Smooth muscle cell (in vitro differentiated cells): ENCODE measurements at regions not wholly inside any gene's neighbourhood (a gene's known extent, or its start where the extent isn't known, plus 50 kb on each side); places are given as distances from the start of the nearest gene placed in this dataset.
A peak's percentile ranks its signal among the peaks of the same experiment; 100 is the strongest.

Source experiments
- DNase-seq: peaks from one replicate; lab custom pipeline; 2025; ENCODE audit not compliant: unreplicated experiment; lab: John Stamatoyannopoulos, UW
- H2AFZ ChIP-seq: fragments of 200-600 bp; sonication (generic); 2 replicates; pipeline ENCODE4 v1.6.0; 2016; ENCODE audit warnings: antibody characterized with exemption, low read depth, mild to moderate bottlenecking
- H3F3A ChIP-seq: fragments of 200-600 bp; sonication (generic); 2 replicates; pipeline ENCODE4 v1.6.0; 2017; ENCODE audit warnings: antibody characterized with exemption, low read depth
- H3K27ac ChIP-seq: fragments of 200-600 bp; sonication (generic); 2 replicates; pipeline ENCODE4 v1.5.1; 2016; ENCODE audit warnings: low read depth, mild to moderate bottlenecking
- H3K27me3 ChIP-seq: fragments of 200-600 bp; sonication (generic); 2 replicates; pipeline ENCODE4 v1.6.1; 2016; ENCODE audit warnings: low read depth, mild to moderate bottlenecking
- H3K36me3 ChIP-seq: fragments of 200-600 bp; sonication (generic); 2 replicates; pipeline ENCODE4 v1.5.1; 2016; ENCODE audit warnings: low read depth
- H3K4me1 ChIP-seq: fragments of 200-600 bp; sonication (generic); 2 replicates; pipeline ENCODE4 v1.5.1; 2016; ENCODE audit warnings: low read depth
- H3K4me2 ChIP-seq: fragments of 200-600 bp; sonication (generic); 2 replicates; pipeline ENCODE4 v1.6.0; 2016; ENCODE audit warnings: mild to moderate bottlenecking
- H3K4me3 ChIP-seq: fragments of 200-600 bp; sonication (generic); 2 replicates; pipeline ENCODE4 v1.5.1; 2016; ENCODE audit warnings: mild to moderate bottlenecking
- H3K79me2 ChIP-seq: fragments of 200-600 bp; sonication (generic); 2 replicates; pipeline ENCODE4 v1.6.0; 2016; ENCODE audit warnings: low read depth, mild to moderate bottlenecking
- H3K9ac ChIP-seq: fragments of 200-600 bp; sonication (generic); 2 replicates; pipeline ENCODE4 v1.6.0; 2016; ENCODE audit warnings: low read depth
- H3K9me3 ChIP-seq: fragments of 200-600 bp; sonication (generic); replicated peaks from 2 replicates; pipeline ENCODE4 v1.5.1; 2016; ENCODE audit warnings: low read depth
- H4K20me1 ChIP-seq: fragments of 200-600 bp; sonication (generic); 2 replicates; pipeline ENCODE4 v1.6.0; 2016; ENCODE audit warnings: low read depth
- WGBS: methylation state at CpG from one replicate; pipeline ENCODE4 v1.1.7; 2016; ENCODE audit warnings: low lambda C conversion rate; 5-methylcytosine and 5-hydroxymethylcytosine counted together
- TF ChIP-seq, protein P1 (sequence below): fragments of 200-600 bp; sonication (generic); IDR thresholded peaks from 2 replicates; pipeline ENCODE4 v1.5.1; 2017; ENCODE audit warnings: borderline replicate concordance, mild to moderate bottlenecking, antibody characterized with exemption; ENCODE audit not compliant: insufficient read depth, poor library complexity, severe bottlenecking

DNA sequence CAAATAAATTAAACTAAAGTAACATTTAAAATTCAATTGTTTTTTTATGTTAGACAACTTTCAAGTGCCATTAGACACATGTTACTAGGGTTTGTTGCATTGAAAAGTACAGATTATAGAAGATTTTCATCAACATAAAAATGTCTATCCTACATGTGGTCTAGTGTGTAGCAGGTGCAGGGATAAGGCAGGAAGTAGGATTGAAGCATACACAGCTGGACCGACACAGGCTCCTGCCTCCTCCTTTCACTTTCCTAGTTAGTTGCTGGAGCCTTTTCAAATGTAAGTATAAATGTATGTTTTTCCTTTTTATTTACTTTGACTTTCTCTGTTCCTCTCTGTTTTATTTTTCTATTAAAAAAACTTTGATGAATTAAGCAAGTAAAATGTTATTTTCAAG, 246.9 kb upstream of the LUZP2 start:
- no peaks in the 10 kb centered on the region for H3K9me3 ChIP-seq

DNA sequence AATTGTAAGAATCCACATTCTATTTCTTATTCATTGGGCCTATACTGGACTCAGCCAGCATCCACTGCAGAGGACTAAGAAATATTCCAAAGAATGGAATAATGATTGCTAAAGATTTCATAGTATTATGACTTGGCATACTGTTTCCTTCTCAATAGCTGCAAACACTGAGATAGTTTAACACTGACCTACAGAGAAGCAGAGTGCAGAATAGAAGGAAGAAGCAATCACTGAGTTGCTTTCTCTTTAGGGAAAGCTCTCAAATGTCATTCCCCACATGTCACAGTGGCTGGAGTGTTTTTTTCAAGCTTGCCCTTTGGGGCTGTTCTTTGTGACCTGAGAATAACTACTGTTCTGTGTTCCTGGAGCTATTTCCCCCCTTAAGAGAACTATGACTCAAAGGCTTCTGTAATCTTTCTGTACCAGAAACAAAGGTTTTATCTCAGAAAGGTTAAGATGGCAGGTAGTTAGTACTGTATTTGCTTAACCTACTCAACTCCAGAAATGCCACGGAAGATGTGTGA, 243.6 kb upstream of the LUZP2 start:
- no peak for DNase-seq
- H3K36me3 ChIP-seq, result no peaks in the 10 kb centered on the region
- H4K20me1 ChIP-seq, result no peaks in the 10 kb centered on the region
- no peak overlapping the region for H3K4me2 ChIP-seq
- no peaks in the 10 kb centered on the region for H3K9me3 ChIP-seq
- no peak overlapping the region for H3K27ac ChIP-seq
- no peaks in the 10 kb centered on the region for H3K27me3 ChIP-seq
- H3F3A ChIP-seq, result no peaks in the 10 kb centered on the region
- peak overlapping the region; percentile 27 for H2AFZ ChIP-seq
- WGBS, result 74% methylated on average over 1 of the region's 1 CpG
- H3K79me2 ChIP-seq, result no peaks in the 10 kb centered on the region
- TF ChIP-seq, protein P1, sequence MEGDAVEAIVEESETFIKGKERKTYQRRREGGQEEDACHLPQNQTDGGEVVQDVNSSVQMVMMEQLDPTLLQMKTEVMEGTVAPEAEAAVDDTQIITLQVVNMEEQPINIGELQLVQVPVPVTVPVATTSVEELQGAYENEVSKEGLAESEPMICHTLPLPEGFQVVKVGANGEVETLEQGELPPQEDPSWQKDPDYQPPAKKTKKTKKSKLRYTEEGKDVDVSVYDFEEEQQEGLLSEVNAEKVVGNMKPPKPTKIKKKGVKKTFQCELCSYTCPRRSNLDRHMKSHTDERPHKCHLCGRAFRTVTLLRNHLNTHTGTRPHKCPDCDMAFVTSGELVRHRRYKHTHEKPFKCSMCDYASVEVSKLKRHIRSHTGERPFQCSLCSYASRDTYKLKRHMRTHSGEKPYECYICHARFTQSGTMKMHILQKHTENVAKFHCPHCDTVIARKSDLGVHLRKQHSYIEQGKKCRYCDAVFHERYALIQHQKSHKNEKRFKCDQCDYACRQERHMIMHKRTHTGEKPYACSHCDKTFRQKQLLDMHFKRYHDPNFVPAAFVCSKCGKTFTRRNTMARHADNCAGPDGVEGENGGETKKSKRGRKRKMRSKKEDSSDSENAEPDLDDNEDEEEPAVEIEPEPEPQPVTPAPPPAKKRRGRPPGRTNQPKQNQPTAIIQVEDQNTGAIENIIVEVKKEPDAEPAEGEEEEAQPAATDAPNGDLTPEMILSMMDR, result no peak
- no peak overlapping the region for H3K9ac ChIP-seq
- no peak overlapping the region for H3K4me3 ChIP-seq
- H3K4me1 ChIP-seq, result no peaks in the 10 kb centered on the region

More for the DNA sequence above, 246.9 kb upstream of the LUZP2 start:
- 96% methylated on average over 1 of the region's 1 CpG for WGBS
- Histone ChIP-seq H3K27ac (no peak overlapping the region), H3K4me3 (no peak overlapping the region), H3K4me2 (no peak overlapping the region), H3K79me2 (no peaks in the 10 kb centered on the region), H3K9ac (no peak overlapping the region), H4K20me1 (no peaks in the 10 kb centered on the region), H3K36me3 (no peaks in the 10 kb centered on the region), H3K27me3 (no peaks in the 10 kb centered on the region), H3K4me1 (no peaks in the 10 kb centered on the region), H3F3A (no peaks in the 10 kb centered on the region), H2AFZ (no peak overlapping the region)
- TF ChIP-seq, protein P1, result no peak
- no peak for DNase-seq

DNA sequence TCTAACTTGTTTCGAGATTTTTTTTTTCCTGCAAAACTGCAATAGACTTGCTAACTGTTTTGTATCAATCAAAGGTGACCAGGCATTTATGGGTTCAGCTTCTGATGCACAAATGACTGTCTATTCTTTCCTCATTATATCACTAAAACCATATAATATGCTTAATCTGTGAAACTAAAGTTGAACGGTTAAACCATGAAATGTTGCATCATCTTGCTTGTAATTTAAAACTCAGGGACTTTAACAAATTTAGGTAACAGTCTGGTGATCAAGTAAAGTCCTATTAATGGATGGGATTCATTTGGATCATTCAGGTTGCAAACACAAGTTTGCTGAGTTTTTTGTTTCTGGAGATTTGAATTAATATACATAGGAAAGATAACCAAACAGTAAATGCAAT, 232.0 kb upstream of the LUZP2 start:
- no peak overlapping the region for H3K27ac ChIP-seq
- 81% methylated on average over 2 of the region's 2 CpGs for WGBS

DNA sequence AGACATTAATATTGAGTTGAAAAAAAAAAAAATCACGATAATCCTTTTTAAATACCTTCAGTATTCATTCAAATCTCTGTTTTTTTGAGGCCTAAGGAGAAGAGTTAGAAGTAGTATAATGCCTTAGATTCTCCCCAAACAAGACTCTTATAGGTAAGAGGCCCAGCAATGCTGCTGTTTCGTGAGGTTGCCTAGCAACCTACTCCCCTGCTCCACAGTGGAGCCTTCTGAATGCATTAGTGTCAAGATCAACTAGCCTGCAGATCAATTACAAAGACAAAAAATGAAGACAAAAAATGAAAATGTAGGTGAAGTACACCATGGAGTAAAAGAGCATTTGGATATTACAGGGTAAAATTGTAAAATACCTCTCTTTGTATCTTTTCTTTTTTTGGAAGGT, 229.8 kb upstream of the LUZP2 start:
- Histone ChIP-seq H4K20me1 (no peaks in the 10 kb centered on the region), H3K79me2 (no peaks in the 10 kb centered on the region), H3K27me3 (no peaks in the 10 kb centered on the region), H3K36me3 (no peaks in the 10 kb centered on the region), H3K4me3 (no peak overlapping the region), H3K9ac (no peak overlapping the region), H3K4me2 (no peak overlapping the region), H2AFZ (no peak overlapping the region), H3K27ac (no peak overlapping the region), H3K4me1 (no peaks in the 10 kb centered on the region), H3K9me3 (no peaks in the 10 kb centered on the region), H3F3A (no peaks in the 10 kb centered on the region)
- no peak for DNase-seq
- 78% methylated on average over 2 of the region's 2 CpGs for WGBS
- TF ChIP-seq, protein P1, result no peak

More for the DNA sequence above, 232.0 kb upstream of the LUZP2 start:
- no peak overlapping the region for H3K4me2 ChIP-seq
- TF ChIP-seq, protein P1, result no peak
- no peak overlapping the region for H3K4me3 ChIP-seq
- no peak overlapping the region for H3K9ac ChIP-seq
- H3K36me3 ChIP-seq, result no peaks in the 10 kb centered on the region
- no peak overlapping the region for H2AFZ ChIP-seq
- H3K4me1 ChIP-seq, result no peaks in the 10 kb centered on the region
- no peaks in the 10 kb centered on the region for H3F3A ChIP-seq
- H3K9me3 ChIP-seq, result no peaks in the 10 kb centered on the region
- H3K27me3 ChIP-seq, result no peaks in the 10 kb centered on the region
- no peak for DNase-seq
- H3K79me2 ChIP-seq, result no peaks in the 10 kb centered on the region
- no peaks in the 10 kb centered on the region for H4K20me1 ChIP-seq
